Vagina (tissue), 2 donors: ENCODE measurements at regions not wholly inside any gene's neighbourhood (a gene's known extent, or its start where the extent isn't known, plus 50 kb on each side); places are given as distances from the start of the nearest gene placed in this dataset.

Experiments
- POLR2AphosphoS5 ChIP-seq, 2 donors: sonication (generic); formaldehyde crosslinking; IDR thresholded peaks; one replicate each; pipeline ENCODE4 v1.9.0; 2017; ENCODE audit warnings: antibody characterized with exemption in 2 of 2, mild to moderate bottlenecking in 2 of 2, low read depth in 1 of 2; ENCODE audit not compliant: insufficient read depth in 1 of 2
- TF ChIP-seq, protein P1 (sequence below), 3 experiments: fragments of 450-650 bp in 2 of 3; fragments of 200-600 bp in 1 of 3; sonication (generic) in 1 of 3; IDR thresholded peaks; one replicate each; pipeline ENCODE4 v1.5.1; 2017 to 2019; ENCODE audit warnings: antibody characterized with exemption in 3 of 3, mild to moderate bottlenecking in 2 of 3, moderate library complexity in 2 of 3

GRCh38 chr18:38616306-38616705 lies 1050.7 kb upstream of the CELF4 start:
- no peak for TF ChIP-seq POLR2AphosphoS5 (IDR thresholded peaks at IDR 0.05; ENCODE audit: insufficient read depth in 1 of 2, low read depth in 1 of 2)
- TF ChIP-seq, protein P1, sequence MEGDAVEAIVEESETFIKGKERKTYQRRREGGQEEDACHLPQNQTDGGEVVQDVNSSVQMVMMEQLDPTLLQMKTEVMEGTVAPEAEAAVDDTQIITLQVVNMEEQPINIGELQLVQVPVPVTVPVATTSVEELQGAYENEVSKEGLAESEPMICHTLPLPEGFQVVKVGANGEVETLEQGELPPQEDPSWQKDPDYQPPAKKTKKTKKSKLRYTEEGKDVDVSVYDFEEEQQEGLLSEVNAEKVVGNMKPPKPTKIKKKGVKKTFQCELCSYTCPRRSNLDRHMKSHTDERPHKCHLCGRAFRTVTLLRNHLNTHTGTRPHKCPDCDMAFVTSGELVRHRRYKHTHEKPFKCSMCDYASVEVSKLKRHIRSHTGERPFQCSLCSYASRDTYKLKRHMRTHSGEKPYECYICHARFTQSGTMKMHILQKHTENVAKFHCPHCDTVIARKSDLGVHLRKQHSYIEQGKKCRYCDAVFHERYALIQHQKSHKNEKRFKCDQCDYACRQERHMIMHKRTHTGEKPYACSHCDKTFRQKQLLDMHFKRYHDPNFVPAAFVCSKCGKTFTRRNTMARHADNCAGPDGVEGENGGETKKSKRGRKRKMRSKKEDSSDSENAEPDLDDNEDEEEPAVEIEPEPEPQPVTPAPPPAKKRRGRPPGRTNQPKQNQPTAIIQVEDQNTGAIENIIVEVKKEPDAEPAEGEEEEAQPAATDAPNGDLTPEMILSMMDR (IDR thresholded peaks at IDR 0.05) = no peak
